HS-5 (cell line): ENCODE measurements at regions not wholly inside any gene's neighbourhood (a gene's known extent, or its start where the extent isn't known, plus 50 kb on each side); places are given as distances from the start of the nearest gene placed in this dataset.
A peak's percentile ranks its signal among the peaks of the same experiment; 100 is the strongest.
"Not testable (repeated sequence)": the region's sequence is repeated elsewhere in the genome, so short reads cannot be mapped to it uniquely, and the experiment has no call there.

Experiments used
- DNase-seq: peaks from one replicate; pipeline ENCODE4 v3.0.0-alpha.2; 2012; ENCODE audit warnings: low read depth

DNA sequence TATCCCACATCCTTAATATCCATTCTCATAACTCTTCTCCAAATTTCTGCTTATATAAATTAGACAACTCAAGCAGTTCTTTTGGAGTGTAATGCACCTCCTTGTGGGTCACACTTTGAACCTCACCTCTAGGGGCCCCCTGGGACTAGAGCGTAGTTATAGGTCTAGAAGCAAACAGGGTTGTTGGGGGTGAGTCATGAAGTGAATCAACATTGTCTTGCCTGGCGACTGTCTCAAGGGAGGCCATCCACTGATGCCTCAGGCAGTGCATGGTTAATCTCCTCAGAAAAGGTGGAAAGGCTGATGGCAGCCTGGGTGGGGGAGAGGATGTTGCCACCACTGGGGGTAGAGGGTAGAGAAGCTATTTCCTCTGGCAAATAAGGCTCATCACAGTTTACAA, 129.1 kb downstream of the TNFRSF21 start:
- no peak for DNase-seq

DNA sequence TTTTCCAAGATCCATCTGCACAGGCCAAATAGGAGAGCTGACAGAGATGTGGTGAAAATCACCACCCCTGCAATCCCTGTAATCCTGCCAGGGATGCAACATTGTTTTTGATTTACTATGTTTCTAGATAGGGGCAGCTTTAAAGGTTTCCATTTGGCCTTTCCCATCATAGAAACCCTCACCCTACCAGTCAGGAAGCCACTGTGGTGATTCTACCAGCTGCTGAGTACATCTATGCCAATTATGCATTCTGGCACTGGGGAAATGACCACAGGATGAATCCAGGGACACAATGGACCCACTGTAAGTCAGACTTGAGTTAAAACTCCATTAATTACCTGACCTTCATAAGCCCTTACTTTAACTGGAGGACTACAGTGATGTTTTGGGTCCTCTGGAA, 130.4 kb downstream of the TNFRSF21 start:
- DNase-seq: no peak

DNA sequence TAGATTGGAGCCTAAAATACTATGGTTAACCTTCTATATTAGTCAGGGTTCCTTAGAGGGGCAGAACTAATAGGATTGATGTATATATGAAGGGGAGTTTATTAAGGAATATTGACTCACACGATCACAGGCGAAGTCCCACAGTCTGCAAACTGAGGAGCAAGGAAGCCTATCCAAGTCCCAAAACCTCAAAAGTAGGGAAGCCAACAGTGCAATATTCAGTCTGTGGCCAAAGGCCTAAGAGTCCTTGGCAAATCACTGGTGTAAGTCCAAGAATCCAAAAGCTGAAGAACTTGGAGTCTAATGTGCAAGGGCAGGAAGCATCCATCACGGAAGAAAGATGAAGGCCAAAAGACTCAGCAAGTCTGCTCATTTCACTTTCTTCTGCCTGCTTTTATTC, 133.5 kb upstream of the ADGRF1 start:
- no peak for DNase-seq

GRCh38 chr6:47174502-47175023, 132.4 kb upstream of the ADGRF1 start:
- no peak for DNase-seq

DNA sequence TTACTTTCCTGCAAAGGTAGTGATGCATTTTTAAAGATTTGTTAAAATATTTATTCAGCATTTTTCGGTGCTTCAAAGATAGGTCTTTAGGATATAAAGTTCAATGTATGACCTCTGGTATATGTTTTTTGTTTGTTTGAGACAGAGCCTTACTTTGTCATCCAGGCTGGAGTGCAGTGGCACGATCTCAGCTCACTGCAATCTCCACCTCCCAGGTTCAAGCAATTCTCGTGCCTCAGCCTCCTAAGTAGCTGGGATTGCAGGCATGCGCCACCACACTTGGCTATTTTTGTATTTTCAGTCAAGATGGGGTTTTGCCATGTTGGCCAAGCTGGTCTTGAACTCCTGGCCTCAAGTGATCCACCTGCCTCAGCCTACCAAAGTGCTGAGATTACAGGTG, 131.9 kb upstream of the ADGRF1 start:
- not testable (repeated sequence) for DNase-seq

DNA sequence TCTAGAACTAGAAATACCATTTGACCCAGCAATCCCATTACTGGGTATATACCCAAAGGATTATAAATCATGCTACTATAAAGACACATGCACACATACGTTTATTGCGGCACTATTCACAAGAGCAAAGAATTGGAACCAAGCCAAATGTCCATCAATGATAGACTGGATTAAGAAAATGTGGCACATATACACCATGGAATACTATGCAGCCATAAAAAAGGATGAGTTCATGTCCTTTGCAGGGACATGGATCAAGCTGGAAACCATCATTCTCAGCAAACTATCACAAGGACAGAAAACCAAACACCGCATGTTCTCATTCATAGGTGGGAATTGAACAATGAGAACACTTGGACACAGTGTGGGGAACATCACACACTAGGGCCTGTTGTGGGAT, 131.0 kb upstream of the ADGRF1 start:
- not testable (repeated sequence) for DNase-seq

GRCh38 chr6:47170617-47170947, 128.4 kb upstream of the ADGRF1 start:
- no peak for DNase-seq

GRCh38 chr6:47169785-47170616, 127.9 kb upstream of the ADGRF1 start:
- no peak for DNase-seq

DNA sequence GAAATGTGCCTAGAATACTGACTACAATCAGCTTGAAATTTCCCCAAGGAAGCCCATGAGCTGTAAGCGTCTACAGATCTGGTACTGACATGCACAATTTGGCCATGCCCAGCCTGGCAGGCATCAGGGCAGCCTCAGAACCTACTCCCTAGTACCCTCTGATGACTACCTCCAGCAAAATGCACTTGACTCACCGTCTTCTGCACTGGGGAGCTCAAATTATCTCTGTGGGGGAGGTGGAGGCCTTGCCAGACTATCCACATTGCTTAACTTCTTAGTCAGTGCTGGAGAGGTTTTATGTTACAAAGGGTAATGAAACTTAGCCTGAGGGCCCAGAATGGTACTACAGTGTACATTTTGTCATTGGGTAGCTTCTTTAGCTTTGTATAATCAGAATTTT, 126.0 kb upstream of the ADGRF1 start:
- peak; percentile 91 for DNase-seq

- DNase-seq: no peak
Measured at GRCh38 chr6:47165918-47166317, 123.8 kb upstream of the ADGRF1 start.

DNA sequence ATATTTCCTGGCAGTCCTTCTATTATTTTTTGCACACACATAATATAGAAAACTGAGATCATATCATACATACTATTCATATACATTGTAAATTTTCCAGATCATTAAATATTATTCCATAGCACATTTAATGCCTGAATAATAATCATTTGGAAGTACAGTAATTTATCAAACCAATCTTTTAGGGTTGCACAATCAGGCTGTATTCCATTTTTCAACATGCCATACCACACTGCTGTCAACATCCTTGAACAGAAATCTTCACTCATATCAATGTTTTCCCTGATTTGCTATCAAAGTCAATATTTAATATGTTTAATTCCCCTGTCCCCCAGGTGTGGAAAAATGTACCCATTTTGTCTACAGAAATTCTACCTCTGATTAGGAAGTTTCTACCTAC, 122.7 kb upstream of the ADGRF1 start:
- DNase-seq: no peak

- DNase-seq: no peak
Measured at GRCh38 chr6:47163536-47163935, 121.4 kb upstream of the ADGRF1 start.

DNA sequence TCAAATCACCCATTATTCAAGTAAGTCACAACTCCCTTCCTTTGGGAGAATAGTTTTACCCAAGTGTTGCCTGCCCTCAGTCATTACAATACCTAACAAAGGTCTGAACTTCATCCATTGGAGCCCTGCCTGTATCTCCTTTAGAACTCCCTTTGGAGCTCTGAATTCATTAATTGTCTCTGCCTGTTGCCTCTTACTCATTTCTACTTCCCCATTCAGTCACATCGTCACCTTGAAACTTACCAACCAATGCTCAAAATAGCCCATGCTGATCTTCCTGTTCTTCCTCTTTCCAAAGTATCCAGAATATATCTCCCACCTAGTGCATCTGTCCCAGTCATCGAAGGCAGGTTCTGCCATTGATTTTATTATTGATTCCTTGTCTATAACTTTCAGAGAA, 120.7 kb upstream of the ADGRF1 start:
- no peak for DNase-seq

DNA sequence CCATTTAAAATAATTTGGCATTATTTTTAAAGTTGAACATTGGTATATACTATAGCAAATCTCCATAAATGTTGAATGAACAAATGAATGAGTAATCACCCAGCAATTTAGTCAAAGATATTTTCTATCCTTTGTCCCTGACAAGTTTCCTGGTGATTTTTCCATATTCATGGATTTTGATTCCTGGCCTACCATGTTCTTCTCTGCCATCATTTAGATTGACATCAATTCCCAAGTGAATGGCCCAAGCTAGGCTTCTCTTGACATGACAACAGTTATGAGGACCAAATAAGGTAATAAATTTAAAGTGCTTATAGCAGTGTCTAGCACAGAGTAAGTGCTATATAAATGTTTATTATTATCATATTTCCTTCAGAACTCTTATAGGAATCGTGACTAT, 120.1 kb upstream of the ADGRF1 start:
- no peak for DNase-seq

GRCh38 chr6:47161176-47161687, 119.1 kb upstream of the ADGRF1 start:
- no peak for DNase-seq

DNA sequence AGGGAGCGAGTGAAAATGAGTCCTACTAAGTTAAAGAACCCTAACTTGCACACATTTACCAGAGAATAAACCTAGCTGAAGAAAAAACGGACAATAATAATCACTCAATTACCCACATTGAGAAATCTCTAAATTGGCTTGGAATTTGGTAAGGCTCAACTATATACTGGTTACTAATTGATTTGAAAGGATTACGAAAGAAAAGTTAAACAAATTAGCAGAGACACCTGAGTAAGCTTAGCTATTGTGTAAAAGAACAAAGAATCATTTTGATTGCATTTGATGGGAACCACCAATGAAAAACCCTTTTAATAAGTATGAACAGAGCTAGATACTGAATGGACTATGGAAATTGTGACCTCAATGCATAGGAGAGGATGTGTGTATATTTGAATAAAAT, 118.6 kb upstream of the ADGRF1 start:
- DNase-seq: no peak

DNA sequence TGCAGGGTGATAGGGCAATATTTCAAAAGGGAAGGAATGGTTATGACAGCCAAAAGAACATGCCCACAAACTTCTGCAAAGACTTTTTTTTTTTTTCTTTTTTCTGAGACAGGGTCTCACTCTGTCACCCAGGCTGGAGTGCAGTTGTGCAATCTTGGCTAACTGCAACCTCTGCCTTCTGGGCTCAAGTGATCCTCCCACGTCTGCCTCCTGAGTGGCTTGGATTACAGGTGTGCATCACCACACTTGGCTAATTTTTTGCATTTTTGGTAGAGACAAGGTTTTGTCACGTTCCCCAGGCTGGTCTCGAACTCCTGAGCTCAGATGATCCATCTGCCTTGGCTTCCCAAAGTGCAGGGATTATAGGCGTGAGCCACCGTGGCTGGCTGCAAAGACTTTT, 117.6 kb upstream of the ADGRF1 start:
- DNase-seq: no peak

DNA sequence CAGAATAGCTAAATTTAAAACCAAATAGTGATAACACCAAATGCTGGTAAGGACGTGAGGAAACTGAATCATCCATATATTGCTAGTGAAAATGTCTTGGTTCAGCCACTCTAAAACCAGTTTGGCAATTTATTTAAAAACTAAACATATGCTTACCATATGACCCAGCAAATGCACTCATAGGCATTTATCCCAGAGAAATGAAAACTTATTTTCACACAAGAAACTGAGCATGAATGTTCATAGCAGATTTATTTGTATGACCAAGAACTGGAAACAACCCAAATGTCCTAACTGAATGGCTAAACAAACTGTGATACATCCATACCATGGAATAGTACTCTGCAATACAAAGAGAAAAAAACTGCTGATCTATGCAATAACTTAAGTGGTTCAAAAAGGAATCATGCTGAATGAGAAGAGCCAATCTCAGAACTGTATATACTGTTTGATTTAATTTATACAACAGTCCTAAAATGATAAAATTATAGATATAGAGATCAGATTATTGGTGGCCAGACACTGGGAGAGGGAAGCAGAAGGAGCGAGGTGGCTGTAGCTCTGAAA, 115.6 kb upstream of the ADGRF1 start:
- peak; percentile 53 for DNase-seq

DNA sequence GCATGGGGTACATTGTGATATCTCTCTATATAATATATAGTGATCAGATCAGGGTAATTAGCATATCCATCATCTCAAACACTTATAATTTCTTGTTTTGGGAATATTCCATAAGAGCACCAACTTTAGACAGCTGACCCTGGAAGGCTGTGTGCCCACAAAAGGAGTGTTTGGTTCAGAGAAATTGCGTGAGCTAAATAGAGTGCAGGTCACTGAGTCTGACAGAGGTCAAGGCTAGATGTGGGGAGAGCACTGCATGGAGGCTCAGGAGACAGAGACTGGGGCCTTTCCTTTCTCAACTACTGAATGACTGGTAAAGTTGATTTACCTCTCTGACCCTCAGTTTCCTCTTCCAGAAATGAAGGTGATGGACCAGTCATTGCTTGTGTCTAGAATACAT, 114.9 kb upstream of the ADGRF1 start:
- no peak for DNase-seq

DNA sequence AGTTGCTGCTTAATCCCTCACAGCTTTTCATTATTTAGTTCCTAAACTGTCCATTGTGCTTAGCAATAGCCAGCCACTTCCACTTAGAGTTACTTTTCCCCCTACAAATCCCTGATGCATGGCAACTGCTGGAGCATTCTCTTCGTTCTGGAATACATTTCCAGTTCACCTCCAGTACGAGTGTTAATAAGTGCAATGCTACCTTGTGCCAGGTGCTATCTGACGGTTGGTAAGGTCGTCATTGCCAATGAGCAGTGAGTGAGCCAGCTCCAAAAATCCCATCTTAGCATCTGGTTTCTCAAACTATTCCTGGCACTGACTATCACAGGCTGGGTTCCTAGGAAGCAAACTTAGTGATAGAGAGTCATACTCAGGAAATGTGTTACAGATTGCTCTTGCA, 114.1 kb upstream of the ADGRF1 start:
- DNase-seq: no peak

DNA sequence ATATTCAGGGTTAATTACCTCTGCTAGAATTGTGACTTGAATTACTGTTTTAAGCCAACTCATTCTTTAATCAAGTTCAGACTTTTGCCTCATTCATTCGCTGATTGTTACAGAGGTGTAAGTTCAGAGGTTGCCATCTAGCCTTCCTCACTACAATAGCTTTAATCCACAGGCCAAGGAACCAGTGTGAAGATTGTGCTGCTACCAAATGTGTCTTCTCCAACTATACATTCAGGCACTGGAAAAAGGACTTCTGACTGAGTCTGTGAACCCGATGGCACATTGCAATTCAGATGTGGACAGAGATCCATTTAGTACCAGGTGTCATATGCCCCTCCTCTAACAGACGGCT, 111.2 kb upstream of the ADGRF1 start:
- DNase-seq: no peak

DNA sequence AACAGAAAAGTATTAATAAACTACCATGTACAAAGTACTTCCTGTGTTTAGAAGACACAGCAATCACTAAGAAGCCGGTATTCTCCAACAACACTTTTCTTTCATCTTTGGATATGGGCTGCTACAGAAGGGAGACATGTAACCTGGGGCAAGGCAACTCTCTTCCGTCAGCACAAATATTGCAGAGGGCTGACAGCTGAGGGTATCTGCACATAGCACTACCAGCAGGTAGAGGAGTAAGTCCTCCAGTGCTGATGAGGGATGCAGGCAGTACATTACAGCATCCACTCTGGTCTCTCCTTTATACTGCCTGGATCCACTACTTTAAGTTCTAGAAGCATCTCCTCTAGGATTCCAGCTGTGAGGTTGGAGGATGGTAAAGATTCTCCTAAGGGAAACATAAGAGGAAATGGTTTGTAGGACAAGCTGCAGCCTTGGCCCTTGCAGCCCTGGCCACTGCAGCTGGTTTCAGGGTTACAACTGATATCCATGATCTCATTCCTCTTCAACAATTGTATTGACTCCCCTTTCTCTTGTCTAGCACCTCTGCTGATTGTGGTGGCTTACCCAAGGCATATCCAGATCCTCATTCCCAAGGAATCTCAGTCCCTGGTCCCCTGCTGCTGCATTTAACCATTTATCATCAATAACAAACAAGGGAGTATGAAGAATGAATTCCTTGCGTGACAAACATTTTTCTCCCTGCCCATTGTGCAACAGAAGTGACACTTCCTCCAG, 110.7 kb upstream of the ADGRF1 start:
- peak; percentile 79 for DNase-seq
